Transverse colon (tissue), 4 donors: ENCODE measurements at regions not wholly inside any gene's neighbourhood (a gene's known extent, or its start where the extent isn't known, plus 50 kb on each side); places are given as distances from the start of the nearest gene placed in this dataset.

ENCODE experiments used
- DNase-seq: peaks from one replicate; pipeline ENCODE4 v3.0.0-alpha.2; 2019
- H3K27ac ChIP-seq, 4 donors: fragments of 200-600 bp; sonication (generic); 2 replicates each; pipeline ENCODE4 v1.5.1; 2016 to 2018; ENCODE audit warnings: inconsistent platforms in 4 of 4
- H3K27me3 ChIP-seq: fragments of 200-600 bp; sonication (generic); 2 replicates; pipeline ENCODE4 v1.5.1; 2017; ENCODE audit warnings: inconsistent platforms
- H3K36me3 ChIP-seq, 4 donors: fragments of 200-600 bp; sonication (generic); 2 replicates each; pipeline ENCODE4 v1.5.1; 2017 to 2019; ENCODE audit warnings: inconsistent platforms in 4 of 4
- H3K4me1 ChIP-seq, 4 donors: fragments of 200-600 bp; sonication (generic); 2 replicates each; pipeline ENCODE4 v1.5.1; 2017 to 2020; ENCODE audit warnings: inconsistent platforms in 4 of 4
- H3K4me3 ChIP-seq, 4 donors: fragments of 200-600 bp; sonication (generic); 1 replicate in 1 of 4; 2 replicates in 3 of 4; pipeline versions ENCODE4 v1.5.1 to v1.6.1; 2017 to 2019; ENCODE audit warnings: inconsistent platforms in 4 of 4
- H3K9me3 ChIP-seq, 2 donors: fragments of 200-600 bp; sonication (generic); 2 replicates each; pipeline ENCODE4 v1.5.1; 2017 to 2019; ENCODE audit warnings: inconsistent platforms in 2 of 2
- CTCF ChIP-seq, 5 experiments: fragments of 200-600 bp in 3 of 5; fragments of 450-650 bp in 2 of 5; sonication (generic) in 3 of 5; IDR thresholded peaks; 1 replicate in 2 of 5; 2 replicates in 3 of 5; pipeline ENCODE4 v1.5.1; 2016 to 2017; ENCODE audit warnings: antibody characterized with exemption in 5 of 5, inconsistent platforms in 3 of 5, mild to moderate bottlenecking in 2 of 5, moderate library complexity in 1 of 5
- EP300 ChIP-seq: sonication (generic); formaldehyde crosslinking; IDR thresholded peaks from one replicate; pipeline ENCODE4 v1.6.1; 2017; ENCODE audit warnings: antibody characterized with exemption, low read depth
- POLR2A ChIP-seq: fragments of 450-650 bp; IDR thresholded peaks from one replicate; pipeline ENCODE4 v1.6.1; 2016; ENCODE audit warnings: antibody characterized with exemption, mild to moderate bottlenecking, moderate library complexity
- POLR2AphosphoS5 ChIP-seq, 3 donors: sonication (generic); formaldehyde crosslinking; IDR thresholded peaks; one replicate each; pipeline ENCODE4 v1.6.1; 2016; ENCODE audit warnings: antibody characterized with exemption in 3 of 3
- WGBS, 2 donors: methylation state at CpG; one replicate each; pipeline ENCODE4 v1.1.5; 2018; ENCODE audit warnings: low coverage in 1 of 2; 5-methylcytosine and 5-hydroxymethylcytosine counted together
- in situ Hi-C, 4 donors: fragments of 200-750 bp; cut with MboI; loops; one replicate each; pipeline versions ENCODE4 v1.15.0 to v1.15.1; 2017; ENCODE audit warnings: low sequenced_read_pairs in 3 of 4, low pct_ligation_motif_present in 1 of 4, low pct_unique_long_range_greater_than_20kb in 1 of 4
- intact Hi-C: fragments of 100-400 bp; cut with DNase I; formaldehyde crosslinking; loops from one replicate; pipeline ENCODE4 v1.15.1; 2023; ENCODE audit warnings: low total_unique reads

DNA sequence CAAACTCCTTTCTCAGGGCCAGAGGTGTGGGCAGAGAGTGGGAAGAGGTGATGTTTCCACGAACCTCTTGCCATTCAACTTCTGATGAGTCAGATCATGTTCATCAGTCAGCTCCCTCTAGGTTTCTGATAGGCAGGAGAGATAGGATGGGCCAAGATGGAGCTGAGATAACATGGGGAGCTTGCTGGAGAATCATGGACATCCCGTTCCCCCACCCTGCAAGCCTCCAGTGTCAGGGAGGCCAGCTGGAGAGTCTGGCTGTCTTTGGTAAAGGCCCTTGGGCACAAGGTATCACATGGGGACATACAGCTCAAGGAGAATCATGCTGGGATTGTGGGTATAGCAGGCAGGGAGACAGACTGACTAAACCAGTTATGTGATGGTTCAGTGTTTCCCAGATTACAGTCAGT, 136.0 kb upstream of the IRX3 start:
- intact Hi-C loops (no loop called here), in situ Hi-C loops (no loop called here)
- no peaks in the 10 kb centered on the region for H3K9me3 ChIP-seq
- no peak overlapping the region for H3K27ac ChIP-seq
- H3K36me3 ChIP-seq, result no peaks in the 10 kb centered on the region
- no peak overlapping the region for H3K4me3 ChIP-seq
- TF ChIP-seq POLR2A, result no peak
- no peak for TF ChIP-seq POLR2AphosphoS5 (IDR thresholded peaks at IDR 0.05)
- TF ChIP-seq CTCF (IDR thresholded peaks at IDR 0.05), result no peak
- no peak for TF ChIP-seq EP300
- H3K4me1 ChIP-seq, result no peaks in the 10 kb centered on the region
- H3K27me3 ChIP-seq, result no peaks in the 10 kb centered on the region
- no peak for DNase-seq
- WGBS, 2 donors, result 78 to 86% methylated on average over 1 to 2 of the region's 2 CpGs

DNA sequence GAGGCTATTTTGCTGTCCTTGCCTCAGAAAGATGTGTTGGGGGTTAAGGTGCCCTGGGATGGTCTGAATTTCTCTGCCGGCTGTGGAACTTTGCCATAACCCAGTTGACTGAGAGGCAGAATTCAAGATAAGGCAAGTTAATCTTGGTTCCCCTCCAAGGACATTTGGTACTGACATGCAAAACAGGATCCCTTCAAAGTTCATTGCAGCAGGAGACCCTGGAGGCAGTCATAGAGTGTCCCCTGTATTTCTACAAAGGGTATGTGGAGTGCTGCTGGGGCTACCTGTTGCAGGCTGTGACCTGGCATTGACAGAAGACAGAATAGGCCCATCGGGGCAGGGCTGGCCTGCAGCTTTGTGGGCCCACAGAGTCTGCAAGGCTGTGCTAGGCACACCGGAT, 135.6 kb upstream of the IRX3 start:
- Histone ChIP-seq H3K4me3 (no peak overlapping the region), H3K4me1 (no peaks in the 10 kb centered on the region), H3K9me3 (no peaks in the 10 kb centered on the region), H3K27me3 (no peaks in the 10 kb centered on the region), H3K36me3 (no peaks in the 10 kb centered on the region), H3K27ac (no peak overlapping the region)
- in situ Hi-C loops, result no loop called here
- 77% methylated on average over 3 of the region's 3 CpGs; no CpG with 5 or more reads in 1 of the 2 donors for WGBS, 2 donors
- intact Hi-C loops, result no loop called here
- no peak for TF ChIP-seq POLR2AphosphoS5 (IDR thresholded peaks at IDR 0.05)
- TF ChIP-seq CTCF (IDR thresholded peaks at IDR 0.05), result no peak
- TF ChIP-seq EP300, result no peak
- no peak for TF ChIP-seq POLR2A
- no peak for DNase-seq

GRCh38 chr16:54421220-54421619, 134.6 kb upstream of the IRX3 start:
- no peaks in the 10 kb centered on the region for H3K4me1 ChIP-seq

GRCh38 chr16:54418903-54419302, 132.3 kb upstream of the IRX3 start:
- in situ Hi-C loops, result no loop called here
- peaks cover 7% of the 10 kb centered on the region for H3K27me3 ChIP-seq
- H3K4me3 ChIP-seq, result no peak overlapping the region
- TF ChIP-seq POLR2A (no peak), CTCF (IDR thresholded peaks at IDR 0.05) (no peak), EP300 (no peak), POLR2AphosphoS5 (IDR thresholded peaks at IDR 0.05) (no peak)
- H3K4me1 ChIP-seq, result no peaks in the 10 kb centered on the region
- H3K27ac ChIP-seq, result no peak overlapping the region
- 63 to 80% methylated on average over 2 to 3 of the region's 3 CpGs for WGBS, 2 donors
- intact Hi-C loops, result no loop called here
- DNase-seq, result no peak
- H3K36me3 ChIP-seq, result no peaks in the 10 kb centered on the region
- no peaks in the 10 kb centered on the region for H3K9me3 ChIP-seq

More at GRCh38 chr16:54421220-54421619, 134.6 kb upstream of the IRX3 start:
- H3K27ac ChIP-seq, result no peak overlapping the region
- no peaks in the 10 kb centered on the region for H3K36me3 ChIP-seq
- intact Hi-C loops, result no loop called here
- no peaks in the 10 kb centered on the region for H3K9me3 ChIP-seq
- WGBS, 2 donors, result 57 to 72% methylated on average over 1 of the region's 1 CpG
- TF ChIP-seq POLR2A, result no peak
- no peak for TF ChIP-seq POLR2AphosphoS5 (IDR thresholded peaks at IDR 0.05)
- TF ChIP-seq CTCF (IDR thresholded peaks at IDR 0.05), result no peak
- H3K27me3 ChIP-seq, result no peaks in the 10 kb centered on the region
- DNase-seq, result no peak
- no peak overlapping the region for H3K4me3 ChIP-seq
- in situ Hi-C loops, result no loop called here
